Keratinocyte (primary cell): ENCODE measurements at regions not wholly inside any gene's neighbourhood (a gene's known extent, or its start where the extent isn't known, plus 50 kb on each side); places are given as distances from the start of the nearest gene placed in this dataset.

Source experiments
- EZH2 ChIP-seq: IDR thresholded peaks from one replicate; pipeline ENCODE4 v1.6.1; 2012; ENCODE audit warnings: inconsistent platforms, mild to moderate bottlenecking, low read length, moderate library complexity
- TF ChIP-seq, protein P1 (sequence below), 3 experiments: IDR thresholded peaks in 1 of 3; conservative IDR thresholded peaks in 1 of 3; optimal IDR thresholded peaks in 1 of 3; 2 replicates in 2 of 3; 3 replicates in 1 of 3; pipeline versions ENCODE3 to v1.5.1; 2011; ENCODE audit warnings: low read length in 3 of 3, mild to moderate bottlenecking in 3 of 3, moderate library complexity in 2 of 3, control low read depth in 1 of 3, inconsistent platforms in 1 of 3; ENCODE audit not compliant: insufficient read depth in 2 of 3; ENCODE audit errors: extremely low read depth in 1 of 3

DNA sequence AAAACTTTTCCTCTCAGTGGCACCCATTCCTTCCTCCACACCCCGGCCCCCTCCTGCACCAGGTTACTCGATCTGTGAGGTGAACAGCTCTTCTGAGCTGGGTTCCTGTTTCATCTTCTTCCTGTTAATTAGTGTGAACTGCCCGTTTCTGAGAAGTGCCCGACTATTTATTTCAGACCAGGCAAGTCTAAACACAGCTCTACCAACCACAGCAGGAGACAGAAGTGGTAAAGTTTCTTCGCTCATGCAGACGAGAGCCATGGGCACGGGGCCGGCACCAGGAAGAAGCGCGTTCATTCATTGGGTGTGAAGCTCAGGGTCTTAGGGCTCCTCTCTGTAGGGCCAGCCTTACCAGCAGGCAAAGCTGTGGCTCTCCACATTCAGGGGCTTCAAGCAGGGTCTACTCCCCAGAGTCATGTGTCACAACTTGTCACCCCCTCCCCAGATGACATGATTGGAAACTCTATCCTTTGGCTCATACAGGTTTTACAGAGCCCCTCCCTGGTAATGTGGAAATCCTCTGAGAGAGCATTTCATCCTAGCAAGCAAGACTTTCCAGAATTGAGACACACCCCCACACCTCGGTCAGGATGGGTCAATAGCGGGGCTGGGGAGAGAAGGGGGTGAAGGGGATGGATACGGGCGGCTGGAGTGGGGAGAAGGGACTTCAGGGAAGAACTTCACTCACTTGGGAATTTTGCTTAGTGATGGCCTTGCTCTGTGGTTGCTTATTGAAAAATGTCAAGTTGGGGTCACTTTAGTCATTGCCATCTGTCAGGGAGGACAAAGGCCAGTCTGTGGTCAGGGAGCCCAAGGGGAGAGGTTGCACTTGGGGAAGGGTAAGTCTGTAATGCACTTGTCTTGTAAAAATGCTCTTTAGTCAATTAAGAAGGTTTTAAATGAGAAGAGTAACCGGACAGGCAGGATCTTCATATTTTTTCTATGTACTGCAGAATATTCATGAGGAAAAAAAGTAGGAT, 121.6 kb upstream of the TRIM2 start:
- TF ChIP-seq, protein P1, sequence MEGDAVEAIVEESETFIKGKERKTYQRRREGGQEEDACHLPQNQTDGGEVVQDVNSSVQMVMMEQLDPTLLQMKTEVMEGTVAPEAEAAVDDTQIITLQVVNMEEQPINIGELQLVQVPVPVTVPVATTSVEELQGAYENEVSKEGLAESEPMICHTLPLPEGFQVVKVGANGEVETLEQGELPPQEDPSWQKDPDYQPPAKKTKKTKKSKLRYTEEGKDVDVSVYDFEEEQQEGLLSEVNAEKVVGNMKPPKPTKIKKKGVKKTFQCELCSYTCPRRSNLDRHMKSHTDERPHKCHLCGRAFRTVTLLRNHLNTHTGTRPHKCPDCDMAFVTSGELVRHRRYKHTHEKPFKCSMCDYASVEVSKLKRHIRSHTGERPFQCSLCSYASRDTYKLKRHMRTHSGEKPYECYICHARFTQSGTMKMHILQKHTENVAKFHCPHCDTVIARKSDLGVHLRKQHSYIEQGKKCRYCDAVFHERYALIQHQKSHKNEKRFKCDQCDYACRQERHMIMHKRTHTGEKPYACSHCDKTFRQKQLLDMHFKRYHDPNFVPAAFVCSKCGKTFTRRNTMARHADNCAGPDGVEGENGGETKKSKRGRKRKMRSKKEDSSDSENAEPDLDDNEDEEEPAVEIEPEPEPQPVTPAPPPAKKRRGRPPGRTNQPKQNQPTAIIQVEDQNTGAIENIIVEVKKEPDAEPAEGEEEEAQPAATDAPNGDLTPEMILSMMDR (optimal IDR thresholded peaks at IDR 0.05 in 1 of 3, IDR thresholded peaks at IDR 0.05 in 1 of 3, conservative IDR thresholded peaks at IDR 0.05 in 1 of 3; ENCODE audit: extremely low read depth in 1 of 3, insufficient read depth in 2 of 3, low read length in 3 of 3) = no peak
- no peak for TF ChIP-seq EZH2
